ENCODE measurements at regions not wholly inside any gene's neighbourhood (a gene's known extent, or its start where the extent isn't known, plus 50 kb on each side); places are given as distances from the start of the nearest gene placed in this dataset.

DNA sequence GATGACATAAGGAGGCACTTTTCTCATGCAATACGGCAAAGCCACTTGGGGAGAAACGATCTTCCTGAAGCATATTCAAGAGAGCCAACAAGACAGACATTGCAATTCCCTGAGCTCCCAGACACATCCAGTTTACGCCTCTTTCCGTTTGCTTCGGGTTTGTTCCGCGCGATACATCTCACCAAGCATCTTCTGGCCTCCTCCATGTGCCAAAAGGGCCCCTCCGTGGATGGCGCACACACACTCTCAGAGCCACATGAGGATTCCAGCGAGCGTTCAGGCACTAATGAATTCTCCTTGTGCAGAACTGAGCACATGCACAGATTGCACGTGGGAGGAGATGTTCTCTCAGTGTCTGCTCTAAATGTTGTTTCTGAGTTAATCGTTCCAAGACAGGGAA, 146.7 kb upstream of the SHISA6 start:
- ChIA-PET CTCF (ENCODE audit: low intra/inter-chr PET ratio) (no interaction called here), POLR2A (no interaction called here)
- FAIRE-seq (no peak), DNase-seq (ENCODE audit: extremely low read depth in 1 of 4, low spot score in 3 of 4) (no peak), ATAC-seq (no peak)
- in situ Hi-C loops (cut with MboI), result no loop called here
- Histone ChIP-seq H3K4me2 (ENCODE audit: insufficient read depth, low read length) (no peak overlapping the region), H3K27ac (ENCODE audit: extremely low read depth, low read depth, low read length) (no peak overlapping the region), H3K9me3 (replicated peaks; ENCODE audit: control insufficient read depth, insufficient read depth, low read depth, low read length) (no peaks in the 10 kb centered on the region), H3K36me3 (ENCODE audit: control insufficient read depth, insufficient read depth, low read length) (no peaks in the 10 kb centered on the region), H3K4me3 (no peak overlapping the region), H3K4me1 (replicated peaks in 1 of 2; ENCODE audit: control insufficient read depth in 2 of 2, insufficient read depth in 2 of 2, low read length in 2 of 2) (no peaks in the 10 kb centered on the region), H2AFZ (ENCODE audit: low read depth, low read length) (no peak overlapping the region), H3K9me1 (ENCODE audit: control insufficient read depth, insufficient read depth, low read length) (no peaks in the 10 kb centered on the region), H3K9ac (ENCODE audit: insufficient read depth in 1 of 2, low read depth in 2 of 2, low read length in 2 of 2) (no peak overlapping the region), H3K79me2 (ENCODE audit: control insufficient read depth, insufficient read depth, low read length) (no peaks in the 10 kb centered on the region), H4K20me1 (replicated peaks; ENCODE audit: control insufficient read depth, insufficient read depth, low read length) (no peaks in the 10 kb centered on the region), H3K27me3 (ENCODE audit: control insufficient read depth in 2 of 2, insufficient read depth in 2 of 2, low read length in 2 of 2) (no peaks in the 10 kb centered on the region)
- intact Hi-C loops (cut with micrococcal nuclease), result no loop called here
- TF ChIP-seq TFE3 (CRISPR knock-in tag; IDR thresholded peaks at IDR 0.05), result no peak
- TF ChIP-seq EP300 (IDR thresholded peaks at IDR 0.05; ENCODE audit: low read length), result no peak
- no peak for TF ChIP-seq ZNF780A (CRISPR knock-in tag; IDR thresholded peaks at IDR 0.05)
- TF ChIP-seq ERF (CRISPR knock-in tag; IDR thresholded peaks at IDR 0.05), result no peak
- TF ChIP-seq, protein P1, sequence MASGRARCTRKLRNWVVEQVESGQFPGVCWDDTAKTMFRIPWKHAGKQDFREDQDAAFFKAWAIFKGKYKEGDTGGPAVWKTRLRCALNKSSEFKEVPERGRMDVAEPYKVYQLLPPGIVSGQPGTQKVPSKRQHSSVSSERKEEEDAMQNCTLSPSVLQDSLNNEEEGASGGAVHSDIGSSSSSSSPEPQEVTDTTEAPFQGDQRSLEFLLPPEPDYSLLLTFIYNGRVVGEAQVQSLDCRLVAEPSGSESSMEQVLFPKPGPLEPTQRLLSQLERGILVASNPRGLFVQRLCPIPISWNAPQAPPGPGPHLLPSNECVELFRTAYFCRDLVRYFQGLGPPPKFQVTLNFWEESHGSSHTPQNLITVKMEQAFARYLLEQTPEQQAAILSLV (tag; IDR thresholded peaks at IDR 0.05), result no peak
- TF ChIP-seq EGR1 (conservative IDR thresholded peaks at IDR 0.05), result no peak
- TF ChIP-seq ZNF444 (CRISPR knock-in tag; IDR thresholded peaks at IDR 0.05), result no peak
- no peak for TF ChIP-seq ZNF316 (IDR thresholded peaks at IDR 0.05)
- no peak for TF ChIP-seq ZNF407 (IDR thresholded peaks at IDR 0.05; ENCODE audit: low read depth)
- no peak for TF ChIP-seq FOXK2 (conservative IDR thresholded peaks at IDR 0.05 in 1 of 2, IDR thresholded peaks at IDR 0.05 in 1 of 2; ENCODE audit: low read depth in 2 of 2)
- no peak for TF ChIP-seq SMAD2 (IDR thresholded peaks at IDR 0.05; ENCODE audit: low read depth, low read length)
- TF ChIP-seq NCOA6 (IDR thresholded peaks at IDR 0.05), result no peak
- no TSS peak for BruUV-seq (replicated peaks)
- WGBS (ENCODE audit: insufficient coverage, low coverage, missing lambda C conversion rate), result 2% methylated on average over 10 of the region's 14 CpGs
